RWPE2 (cell line): ENCODE measurements at regions not wholly inside any gene's neighbourhood (a gene's known extent, or its start where the extent isn't known, plus 50 kb on each side); places are given as distances from the start of the nearest gene placed in this dataset.

Experiments used
- ATAC-seq: fragments of 200-7000 bp; cut with Tn5 transposase; 3 replicates; pipeline ENCODE4 v1.9.1; 2021; ENCODE audit warnings: low read depth
- DNase-seq: peaks from one replicate; pipeline ENCODE4 v3.0.0-alpha.2; 2020; ENCODE audit warnings: low spot score
- H3K27ac ChIP-seq: fragments of 450-650 bp; 2 replicates; pipeline ENCODE4 v1.5.1; 2017; ENCODE audit warnings: mild to moderate bottlenecking; ENCODE audit not compliant: poor library complexity, severe bottlenecking
- H3K27me3 ChIP-seq: fragments of 250-450 bp; sonication (Bioruptor Pico); 2 replicates; pipeline ENCODE4 v1.5.1; 2021; ENCODE audit warnings: mild to moderate bottlenecking, moderate library complexity; ENCODE audit not compliant: insufficient read depth, poor library complexity, severe bottlenecking
- H3K36me3 ChIP-seq: fragments of 250-450 bp; sonication (Bioruptor Pico); 2 replicates; pipeline ENCODE4 v1.5.1; 2020; ENCODE audit warnings: low read depth, mild to moderate bottlenecking, moderate library complexity
- H3K4me1 ChIP-seq: fragments of 250-450 bp; sonication (Bioruptor Pico); 2 replicates; pipeline ENCODE4 v1.5.1; 2021; ENCODE audit warnings: mild to moderate bottlenecking, moderate library complexity; ENCODE audit not compliant: insufficient read depth, poor library complexity, severe bottlenecking
- H3K4me3 ChIP-seq: fragments of 250-450 bp; sonication (Bioruptor Pico); 2 replicates; pipeline ENCODE4 v1.5.1; 2021; ENCODE audit warnings: mild to moderate bottlenecking, moderate library complexity; ENCODE audit not compliant: severe bottlenecking
- H3K9me3 ChIP-seq: fragments of 250-450 bp; sonication (Bioruptor Pico); 2 replicates; pipeline ENCODE4 v1.5.1; 2021; ENCODE audit warnings: mild to moderate bottlenecking, moderate library complexity; ENCODE audit not compliant: severe bottlenecking
- CTCF ChIP-seq: fragments of 450-650 bp; IDR thresholded peaks from one replicate; pipeline ENCODE4 v1.5.1; 2017; ENCODE audit warnings: mild to moderate bottlenecking, moderate library complexity; ENCODE audit not compliant: poor library complexity, severe bottlenecking

- no peaks in the 10 kb centered on the region for H3K36me3 ChIP-seq
- H3K4me3 ChIP-seq: no peak overlapping the region
- no peaks in the 10 kb centered on the region for H3K4me1 ChIP-seq
- ATAC-seq: no peak
- no peak for DNase-seq
- TF ChIP-seq CTCF: no peak
- H3K27me3 ChIP-seq: no peaks in the 10 kb centered on the region
- H3K27ac ChIP-seq: no peak overlapping the region
- H3K9me3 ChIP-seq: no peaks in the 10 kb centered on the region
Measured at GRCh38 chr6:48706310-48706709, 595.3 kb upstream of the PTCHD4 start.

GRCh38 chr6:48701572-48701971 is 590.6 kb upstream of the PTCHD4 start:
- H3K36me3 ChIP-seq: no peaks in the 10 kb centered on the region
- TF ChIP-seq CTCF: no peak
- no peak overlapping the region for H3K27ac ChIP-seq
- H3K4me3 ChIP-seq: no peak overlapping the region
- ATAC-seq (no peak), DNase-seq (no peak)
- no peaks in the 10 kb centered on the region for H3K9me3 ChIP-seq
- no peaks in the 10 kb centered on the region for H3K27me3 ChIP-seq
- no peaks in the 10 kb centered on the region for H3K4me1 ChIP-seq

- DNase-seq: no peak
- peaks cover 4% of the 10 kb centered on the region for H3K9me3 ChIP-seq
- no peaks in the 10 kb centered on the region for H3K4me1 ChIP-seq
- no peaks in the 10 kb centered on the region for H3K27me3 ChIP-seq
- H3K27ac ChIP-seq: no peak overlapping the region
- no peaks in the 10 kb centered on the region for H3K36me3 ChIP-seq
- no peak for TF ChIP-seq CTCF
- no peak overlapping the region for H3K4me3 ChIP-seq
- no peak for ATAC-seq
Measured at GRCh38 chr6:48695872-48696271, 584.9 kb upstream of the PTCHD4 start.

- DNase-seq (no peak), ATAC-seq (no peak)
- no peak for TF ChIP-seq CTCF
- no peak overlapping the region for H3K4me3 ChIP-seq
- peaks cover 8% of the 10 kb centered on the region for H3K9me3 ChIP-seq
- no peak overlapping the region for H3K27ac ChIP-seq
- H3K27me3 ChIP-seq: no peaks in the 10 kb centered on the region
- no peaks in the 10 kb centered on the region for H3K4me1 ChIP-seq
- no peaks in the 10 kb centered on the region for H3K36me3 ChIP-seq
Measured at GRCh38 chr6:48691420-48691819, 580.4 kb upstream of the PTCHD4 start.

GRCh38 chr6:48689498-48689897 is 578.5 kb upstream of the PTCHD4 start:
- Histone ChIP-seq H3K4me3 (no peak overlapping the region), H3K9me3 (peaks cover 4% of the 10 kb centered on the region), H3K4me1 (no peaks in the 10 kb centered on the region), H3K27me3 (no peaks in the 10 kb centered on the region), H3K27ac (no peak overlapping the region), H3K36me3 (no peaks in the 10 kb centered on the region)
- DNase-seq (no peak), ATAC-seq (no peak)
- TF ChIP-seq CTCF: no peak
